ENCODE measurements at regions not wholly inside any gene's neighbourhood (a gene's known extent, or its start where the extent isn't known, plus 50 kb on each side); places are given as distances from the start of the nearest gene placed in this dataset.

GRCh38 chr4:28092610-28093009 lies 1232.0 kb downstream of the STIM2 start:
- TF ChIP-seq, protein P1, sequence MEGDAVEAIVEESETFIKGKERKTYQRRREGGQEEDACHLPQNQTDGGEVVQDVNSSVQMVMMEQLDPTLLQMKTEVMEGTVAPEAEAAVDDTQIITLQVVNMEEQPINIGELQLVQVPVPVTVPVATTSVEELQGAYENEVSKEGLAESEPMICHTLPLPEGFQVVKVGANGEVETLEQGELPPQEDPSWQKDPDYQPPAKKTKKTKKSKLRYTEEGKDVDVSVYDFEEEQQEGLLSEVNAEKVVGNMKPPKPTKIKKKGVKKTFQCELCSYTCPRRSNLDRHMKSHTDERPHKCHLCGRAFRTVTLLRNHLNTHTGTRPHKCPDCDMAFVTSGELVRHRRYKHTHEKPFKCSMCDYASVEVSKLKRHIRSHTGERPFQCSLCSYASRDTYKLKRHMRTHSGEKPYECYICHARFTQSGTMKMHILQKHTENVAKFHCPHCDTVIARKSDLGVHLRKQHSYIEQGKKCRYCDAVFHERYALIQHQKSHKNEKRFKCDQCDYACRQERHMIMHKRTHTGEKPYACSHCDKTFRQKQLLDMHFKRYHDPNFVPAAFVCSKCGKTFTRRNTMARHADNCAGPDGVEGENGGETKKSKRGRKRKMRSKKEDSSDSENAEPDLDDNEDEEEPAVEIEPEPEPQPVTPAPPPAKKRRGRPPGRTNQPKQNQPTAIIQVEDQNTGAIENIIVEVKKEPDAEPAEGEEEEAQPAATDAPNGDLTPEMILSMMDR (IDR thresholded peaks at IDR 0.05), result no peak
- TF ChIP-seq POLR2A (IDR thresholded peaks at IDR 0.05; ENCODE audit: low read depth), result no peak
- no peak for TF ChIP-seq EP300 (IDR thresholded peaks at IDR 0.05)

Data from esophagus muscularis mucosa (tissue), 4 donors.